Keratinocyte (primary cell): ENCODE measurements at regions not wholly inside any gene's neighbourhood (a gene's known extent, or its start where the extent isn't known, plus 50 kb on each side); places are given as distances from the start of the nearest gene placed in this dataset.

ENCODE experiments used
- DNase-seq: peaks from one replicate; pipeline ENCODE4 v3.0.0-alpha.2; 2011; ENCODE audit warnings: low read depth, missing footprints, low spot score
- FAIRE-seq: peaks from 2 replicates; lab custom pipeline; 2011; peaks lifted over from hg19 to GRCh38; lab: Jason Lieb, UNC
- H2AFZ ChIP-seq: 2 replicates; pipeline ENCODE4 v1.6.0; 2012; ENCODE audit warnings: low read length, control low read depth, inconsistent platforms; ENCODE audit not compliant: control insufficient read depth
- H3K27ac ChIP-seq: 2 replicates; pipeline ENCODE4 v1.5.1; 2011; ENCODE audit warnings: low read length; ENCODE audit not compliant: control insufficient read depth, insufficient read depth
- H3K27me3 ChIP-seq: 3 replicates; pipeline ENCODE4 v1.6.0; 2011; ENCODE audit warnings: low read length; ENCODE audit not compliant: control insufficient read depth, insufficient read depth; ENCODE audit errors: extremely low read depth
- H3K36me3 ChIP-seq, 2 experiments: 2 replicates in 1 of 2; 3 replicates in 1 of 2; pipeline ENCODE4 v1.5.1; 2011; ENCODE audit warnings: low read length in 2 of 2, mild to moderate bottlenecking in 1 of 2; ENCODE audit not compliant: control insufficient read depth in 2 of 2, insufficient read depth in 2 of 2; ENCODE audit errors: extremely low read depth in 1 of 2
- H3K4me1 ChIP-seq: 3 replicates; pipeline ENCODE4 v1.5.1; 2011; ENCODE audit warnings: low read length; ENCODE audit not compliant: control insufficient read depth, insufficient read depth; ENCODE audit errors: extremely low read depth
- H3K4me2 ChIP-seq: 3 replicates; pipeline ENCODE4 v1.6.0; 2011; ENCODE audit warnings: low read depth, low read length; ENCODE audit not compliant: control insufficient read depth, insufficient read depth; ENCODE audit errors: extremely low read depth
- H3K4me3 ChIP-seq, 3 experiments: fragments of 200-600 bp in 1 of 3; sonication (generic) in 1 of 3; 2 replicates in 2 of 3; 3 replicates in 1 of 3; pipeline ENCODE4 v1.5.1; 2011 to 2016; ENCODE audit warnings: low read length in 3 of 3, mild to moderate bottlenecking in 3 of 3, control low read depth in 2 of 3, inconsistent platforms in 1 of 3, low read depth in 1 of 3, mixed read lengths in 1 of 3, mixed run types in 1 of 3, moderate library complexity in 1 of 3; ENCODE audit not compliant: control insufficient read depth in 2 of 3, insufficient read depth in 2 of 3; ENCODE audit errors: extremely low read depth in 1 of 3
- H3K79me2 ChIP-seq: 2 replicates; pipeline ENCODE4 v1.6.0; 2012; ENCODE audit warnings: low read length; ENCODE audit not compliant: control insufficient read depth, insufficient read depth
- H3K9ac ChIP-seq: 3 replicates; pipeline ENCODE4 v1.6.0; 2011; ENCODE audit warnings: low read length; ENCODE audit not compliant: control insufficient read depth, insufficient read depth; ENCODE audit errors: extremely low read depth
- H3K9me1 ChIP-seq: 3 replicates; pipeline ENCODE4 v1.6.0; 2011; ENCODE audit warnings: low read length; ENCODE audit not compliant: control insufficient read depth, insufficient read depth; ENCODE audit errors: extremely low read depth
- H3K9me3 ChIP-seq: 2 replicates; pipeline ENCODE4 v1.5.1; 2012; ENCODE audit warnings: low read depth, low read length; ENCODE audit not compliant: control insufficient read depth
- H4K20me1 ChIP-seq: 3 replicates; pipeline ENCODE4 v1.6.0; 2011; ENCODE audit warnings: low read length; ENCODE audit not compliant: control insufficient read depth, insufficient read depth; ENCODE audit errors: extremely low read depth
- CTCF ChIP-seq, 3 experiments: IDR thresholded peaks in 1 of 3; conservative IDR thresholded peaks in 1 of 3; optimal IDR thresholded peaks in 1 of 3; 2 replicates in 2 of 3; 3 replicates in 1 of 3; pipeline versions ENCODE3 to v1.5.1; 2011; ENCODE audit warnings: low read length in 3 of 3, mild to moderate bottlenecking in 3 of 3, moderate library complexity in 2 of 3, control low read depth in 1 of 3, inconsistent platforms in 1 of 3; ENCODE audit not compliant: insufficient read depth in 2 of 3; ENCODE audit errors: extremely low read depth in 1 of 3
- EZH2 ChIP-seq: IDR thresholded peaks from one replicate; pipeline ENCODE4 v1.6.1; 2012; ENCODE audit warnings: inconsistent platforms, mild to moderate bottlenecking, low read length, moderate library complexity
- dilution Hi-C: fragments of 300-500 bp; cut with MboI; formaldehyde crosslinking; loops from one replicate; pipeline ENCODE4 v1.7.0; 2020; ENCODE audit warnings: low sequenced_read_pairs; ENCODE audit not compliant: extremely low pct_ligation_motif_present

GRCh38 chr5:121138952-121139351 lies 674.9 kb downstream of the PRR16 start:
- dilution Hi-C loops: no loop called here
- Histone ChIP-seq H3K79me2 (no peaks in the 10 kb centered on the region), H3K4me1 (no peaks in the 10 kb centered on the region), H3K4me2 (no peak overlapping the region), H3K9ac (no peak overlapping the region), H2AFZ (no peak overlapping the region), H3K27ac (no peak overlapping the region), H3K4me3 (no peak overlapping the region), H3K27me3 (no peaks in the 10 kb centered on the region), H3K9me3 (no peaks in the 10 kb centered on the region), H3K9me1 (no peaks in the 10 kb centered on the region), H4K20me1 (no peaks in the 10 kb centered on the region), H3K36me3 (no peaks in the 10 kb centered on the region)
- DNase-seq: no peak
- FAIRE-seq: no peak
- TF ChIP-seq CTCF (optimal IDR thresholded peaks at IDR 0.05 in 1 of 3, IDR thresholded peaks at IDR 0.05 in 1 of 3, conservative IDR thresholded peaks at IDR 0.05 in 1 of 3; ENCODE audit: extremely low read depth in 1 of 3, insufficient read depth in 2 of 3, low read length in 3 of 3) (no peak), EZH2 (no peak)

DNA sequence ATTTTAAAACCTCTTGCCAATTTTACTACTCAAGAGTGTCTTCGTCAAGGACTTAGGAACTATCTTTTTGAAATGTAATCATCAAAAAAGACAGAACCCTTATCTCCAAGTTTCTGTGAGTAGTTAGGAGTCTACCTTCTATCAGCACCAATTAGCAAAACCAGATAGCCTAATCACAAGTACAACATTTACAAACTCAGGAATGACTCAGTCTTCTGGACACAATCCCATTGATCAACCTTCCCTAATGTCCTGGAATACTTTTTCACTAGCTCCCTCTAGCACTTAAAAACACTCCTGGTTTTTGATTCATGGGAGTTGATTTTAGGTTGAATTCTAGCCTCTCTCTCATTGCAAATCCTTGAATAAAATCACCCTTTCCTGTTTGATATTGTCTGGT lies 680.7 kb downstream of the PRR16 start:
- Histone ChIP-seq H4K20me1 (no peaks in the 10 kb centered on the region), H3K4me1 (no peaks in the 10 kb centered on the region), H3K9ac (no peak overlapping the region), H3K36me3 (no peaks in the 10 kb centered on the region), H2AFZ (no peak overlapping the region), H3K27me3 (no peaks in the 10 kb centered on the region), H3K79me2 (no peaks in the 10 kb centered on the region), H3K9me3 (no peaks in the 10 kb centered on the region), H3K4me3 (no peak overlapping the region), H3K4me2 (no peak overlapping the region), H3K9me1 (no peaks in the 10 kb centered on the region), H3K27ac (no peak overlapping the region)
- DNase-seq (no peak), FAIRE-seq (no peak)
- dilution Hi-C loops: no loop called here
- TF ChIP-seq EZH2: no peak

GRCh38 chr5:121151534-121151933 lies 687.4 kb downstream of the PRR16 start:
- Histone ChIP-seq H3K4me1 (no peaks in the 10 kb centered on the region), H3K9me3 (no peaks in the 10 kb centered on the region), H3K9me1 (no peaks in the 10 kb centered on the region), H4K20me1 (no peaks in the 10 kb centered on the region), H2AFZ (no peak overlapping the region), H3K27me3 (no peaks in the 10 kb centered on the region), H3K79me2 (no peaks in the 10 kb centered on the region), H3K4me3 (no peak overlapping the region), H3K27ac (no peak overlapping the region), H3K9ac (no peak overlapping the region), H3K36me3 (no peaks in the 10 kb centered on the region), H3K4me2 (no peak overlapping the region)
- no peak for FAIRE-seq
- dilution Hi-C loops: no loop called here
- no peak for DNase-seq
- TF ChIP-seq CTCF (optimal IDR thresholded peaks at IDR 0.05 in 1 of 3, IDR thresholded peaks at IDR 0.05 in 1 of 3, conservative IDR thresholded peaks at IDR 0.05 in 1 of 3; ENCODE audit: extremely low read depth in 1 of 3, insufficient read depth in 2 of 3, low read length in 3 of 3): no peak
